Trophoblast cell (in vitro differentiated cells and primary cell): ENCODE measurements at regions not wholly inside any gene's neighbourhood (a gene's known extent, or its start where the extent isn't known, plus 50 kb on each side); places are given as distances from the start of the nearest gene placed in this dataset.
A peak's percentile ranks its signal among the peaks of the same experiment; 100 is the strongest.
"Not testable (repeated sequence)": the region's sequence is repeated elsewhere in the genome, so short reads cannot be mapped to it uniquely, and the experiment has no call there.

Source experiments
- DNase-seq, 2 donors: peaks; one replicate each; pipeline ENCODE4 v3.0.0-alpha.2; 2016
- H2AFZ ChIP-seq: 2 replicates; pipeline ENCODE4 v1.6.1; 2013; ENCODE audit warnings: low read length, moderate library complexity, mild to moderate bottlenecking; ENCODE audit not compliant: insufficient read depth, poor library complexity
- H2AK5ac ChIP-seq: 2 replicates; pipeline ENCODE4 v1.6.1; 2013; ENCODE audit warnings: mild to moderate bottlenecking, low read length
- H2BK120ac ChIP-seq: 2 replicates; pipeline ENCODE4 v1.6.1; 2013; ENCODE audit warnings: low read length, mild to moderate bottlenecking, moderate library complexity; ENCODE audit not compliant: insufficient read depth, poor library complexity
- H2BK12ac ChIP-seq: 2 replicates; pipeline ENCODE4 v1.6.1; 2013; ENCODE audit warnings: mild to moderate bottlenecking, low read length, moderate library complexity
- H2BK5ac ChIP-seq: 2 replicates; pipeline ENCODE4 v1.6.1; 2013; ENCODE audit warnings: low read length, low read depth, moderate library complexity, mild to moderate bottlenecking; ENCODE audit not compliant: poor library complexity
- H3K14ac ChIP-seq: 2 replicates; pipeline ENCODE4 v1.6.1; 2013; ENCODE audit warnings: mild to moderate bottlenecking, low read length
- H3K18ac ChIP-seq: 2 replicates; pipeline ENCODE4 v1.6.1; 2013; ENCODE audit warnings: mild to moderate bottlenecking, low read length
- H3K23ac ChIP-seq: 2 replicates; pipeline ENCODE4 v1.6.1; 2013; ENCODE audit warnings: low read length
- H3K27ac ChIP-seq: 2 replicates; pipeline ENCODE4 v1.5.1; 2013; ENCODE audit warnings: low read depth, mild to moderate bottlenecking, inconsistent platforms, low read length, moderate library complexity
- H3K27me3 ChIP-seq: 2 replicates; pipeline ENCODE4 v1.6.1; 2013; ENCODE audit warnings: inconsistent platforms, mild to moderate bottlenecking, low read length, moderate library complexity; ENCODE audit not compliant: insufficient read depth
- H3K36me3 ChIP-seq, 2 experiments: 1 replicate in 1 of 2; 2 replicates in 1 of 2; pipeline ENCODE4 v1.6.1; 2013; ENCODE audit warnings: low read length in 2 of 2, mild to moderate bottlenecking in 2 of 2, moderate library complexity in 1 of 2; ENCODE audit not compliant: insufficient read depth in 2 of 2, control insufficient read depth in 1 of 2
- H3K4ac ChIP-seq: 2 replicates; pipeline ENCODE4 v1.6.1; 2013; ENCODE audit warnings: low read depth, mild to moderate bottlenecking, low read length, moderate library complexity
- H3K4me1 ChIP-seq, 2 experiments: 1 replicate in 1 of 2; 2 replicates in 1 of 2; pipeline ENCODE4 v1.6.1; 2013; ENCODE audit warnings: low read length in 2 of 2, mild to moderate bottlenecking in 2 of 2, moderate library complexity in 1 of 2; ENCODE audit not compliant: insufficient read depth in 2 of 2, control insufficient read depth in 1 of 2
- H3K4me2 ChIP-seq: 2 replicates; pipeline ENCODE4 v1.6.1; 2013; ENCODE audit warnings: inconsistent platforms, mild to moderate bottlenecking, low read length, moderate library complexity
- H3K4me3 ChIP-seq: 2 replicates; pipeline ENCODE4 v1.5.1; 2013; ENCODE audit warnings: mild to moderate bottlenecking, low read depth, low read length, inconsistent platforms
- H3K79me1 ChIP-seq: one replicate; pipeline ENCODE4 v1.6.1; 2013; ENCODE audit warnings: low read length
- H3K79me2 ChIP-seq: 2 replicates; pipeline ENCODE4 v1.6.1; 2013; ENCODE audit warnings: low read length, mild to moderate bottlenecking; ENCODE audit not compliant: control insufficient read depth, insufficient read depth, poor library complexity
- H3K9ac ChIP-seq: 2 replicates; pipeline ENCODE4 v1.6.1; 2013; ENCODE audit warnings: mild to moderate bottlenecking, low read length
- H3K9me3 ChIP-seq: 2 replicates; pipeline ENCODE4 v1.6.1; 2013; ENCODE audit warnings: low read depth, mild to moderate bottlenecking, control low read depth, inconsistent platforms, low read length; ENCODE audit not compliant: insufficient read depth
- H4K12ac ChIP-seq: 2 replicates; pipeline ENCODE4 v1.6.1; 2013; ENCODE audit warnings: low read depth, mild to moderate bottlenecking, low read length, moderate library complexity
- H4K8ac ChIP-seq: 2 replicates; pipeline ENCODE4 v1.6.1; 2013; ENCODE audit warnings: low read depth, mild to moderate bottlenecking, low read length, moderate library complexity
- H4K91ac ChIP-seq: one replicate; pipeline ENCODE4 v1.6.1; 2013; ENCODE audit warnings: low read depth, mild to moderate bottlenecking, low read length, moderate library complexity
- WGBS: extraction: QIAGEN DNeasy Blood & Tissue Kit; methylation state at CpG from one replicate; pipeline ENCODE4 v1.1.7; 2013; ENCODE audit warnings: missing lambda C conversion rate; ENCODE audit not compliant: insufficient read length, insufficient coverage; ENCODE audit errors: extremely low coverage; 5-methylcytosine and 5-hydroxymethylcytosine counted together

DNA sequence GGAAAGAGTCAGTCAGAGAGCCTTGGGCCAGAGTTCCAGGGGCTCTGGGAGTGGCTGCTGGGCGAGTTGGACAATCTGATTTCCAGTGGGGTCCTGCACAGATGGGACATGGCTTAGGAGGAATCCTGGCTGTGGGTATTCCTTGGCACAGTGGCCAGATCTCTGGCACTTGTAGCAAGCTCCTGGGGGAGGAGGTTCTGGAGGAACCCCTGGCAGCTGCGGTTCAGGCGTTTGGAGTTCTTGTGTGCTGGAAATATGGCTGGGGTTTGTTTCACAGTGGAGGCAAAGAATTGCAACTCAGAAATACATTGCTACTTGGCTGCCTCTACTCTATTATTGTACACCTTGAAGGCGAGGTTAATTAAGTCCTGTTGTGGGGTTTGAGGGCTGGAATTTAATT lies 67.2 kb upstream of the SLC4A7 start:
- not testable (repeated sequence) for H3K27me3 ChIP-seq, H2BK5ac ChIP-seq, H3K9me3 ChIP-seq, H3K4ac ChIP-seq, H2AFZ ChIP-seq, H3K4me1 ChIP-seq, H3K79me1 ChIP-seq, H3K79me2 ChIP-seq, H4K12ac ChIP-seq, H4K8ac ChIP-seq, DNase-seq, H2BK120ac ChIP-seq, H2BK12ac ChIP-seq, H4K91ac ChIP-seq, H2AK5ac ChIP-seq, H3K4me3 ChIP-seq, H3K9ac ChIP-seq, H3K27ac ChIP-seq, H3K18ac ChIP-seq, H3K36me3 ChIP-seq, H3K4me2 ChIP-seq, H3K14ac ChIP-seq, H3K23ac ChIP-seq
- no CpG with 5 or more reads among the region's 4 CpGs for WGBS

DNA sequence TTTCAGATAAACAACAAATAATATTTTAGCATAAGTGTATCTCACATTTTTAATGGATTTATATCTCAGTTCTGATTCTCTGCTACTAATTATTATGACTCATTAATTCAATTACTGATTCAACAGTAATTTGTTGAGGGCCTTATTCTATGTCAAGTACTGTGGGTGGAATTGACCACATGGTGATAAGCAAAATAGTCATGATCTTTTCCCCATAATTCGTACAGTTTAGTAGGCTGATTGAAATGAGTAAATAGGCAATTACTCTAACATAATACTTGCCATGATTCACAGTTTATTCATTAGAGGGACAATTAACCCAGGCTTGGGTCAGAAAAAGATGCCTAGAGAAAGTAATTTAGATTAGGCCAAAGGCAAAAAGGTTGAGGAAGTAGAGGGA lies 60.9 kb upstream of the SLC4A7 start:
- Histone ChIP-seq H2AFZ (no peak overlapping the region), H2BK120ac (no peak overlapping the region), H4K91ac (no peak overlapping the region), H2BK5ac (no peak overlapping the region), H3K18ac (no peak overlapping the region), H3K4me2 (no peak overlapping the region), H3K4me1 (no peaks in the 10 kb centered on the region), H4K8ac (no peak overlapping the region), H3K9me3 (no peaks in the 10 kb centered on the region), H3K27ac (no peak overlapping the region), H3K23ac (no peak overlapping the region), H3K4me3 (no peak overlapping the region), H3K36me3 (no peaks in the 10 kb centered on the region), H3K79me2 (no peaks in the 10 kb centered on the region), H2BK12ac (no peak overlapping the region), H4K12ac (no peak overlapping the region), H2AK5ac (no peak overlapping the region), H3K9ac (no peak overlapping the region), H3K27me3 (no peaks in the 10 kb centered on the region), H3K4ac (no peak overlapping the region), H3K14ac (no peak overlapping the region), H3K79me1 (no peaks in the 10 kb centered on the region)
- DNase-seq, result no peak
- no CpG with 5 or more reads among the region's 1 CpG for WGBS

DNA sequence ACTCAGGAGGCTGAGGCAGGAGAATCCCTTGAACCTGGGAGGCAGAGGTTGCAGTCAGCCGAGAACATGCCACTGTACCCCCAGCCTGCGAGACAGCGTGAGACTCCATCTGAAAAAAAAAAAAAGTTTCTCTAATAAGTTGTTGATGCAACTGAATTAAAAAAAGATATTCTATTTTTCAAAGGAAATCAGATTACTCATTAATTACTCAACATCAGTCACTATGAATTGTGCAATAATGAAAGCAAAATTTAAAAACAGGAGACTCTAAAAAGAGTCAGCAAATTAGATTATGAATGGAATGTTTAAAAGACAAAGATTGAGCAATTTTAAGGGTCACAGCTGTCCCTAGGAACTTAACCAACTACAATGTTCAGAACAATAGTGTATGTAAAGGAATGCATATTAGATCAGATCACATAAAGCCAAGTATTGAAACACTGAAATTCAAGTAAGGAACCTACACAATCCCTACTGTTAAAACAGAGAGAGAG lies 60.2 kb upstream of the SLC4A7 start:
- no peak overlapping the region for H2BK5ac ChIP-seq
- no CpG with 5 or more reads among the region's 3 CpGs for WGBS
- no peaks in the 10 kb centered on the region for H3K27me3 ChIP-seq
- H2BK120ac ChIP-seq, result no peak overlapping the region
- H3K36me3 ChIP-seq, result no peaks in the 10 kb centered on the region
- no peaks in the 10 kb centered on the region for H3K9me3 ChIP-seq
- H4K12ac ChIP-seq, result no peak overlapping the region
- no peak overlapping the region for H3K4me3 ChIP-seq
- no peaks in the 10 kb centered on the region for H3K79me2 ChIP-seq
- H2AFZ ChIP-seq, result no peak overlapping the region
- no peak overlapping the region for H3K23ac ChIP-seq
- no peak overlapping the region for H3K27ac ChIP-seq
- DNase-seq, result peak in 1 of 2 donors; percentile 62
- H3K79me1 ChIP-seq, result no peaks in the 10 kb centered on the region
- no peak overlapping the region for H3K18ac ChIP-seq
- H3K14ac ChIP-seq, result no peak overlapping the region
- H2AK5ac ChIP-seq, result no peak overlapping the region
- no peaks in the 10 kb centered on the region for H3K4me1 ChIP-seq
- H3K4me2 ChIP-seq, result no peak overlapping the region
- H4K8ac ChIP-seq, result no peak overlapping the region
- no peak overlapping the region for H3K9ac ChIP-seq
- H3K4ac ChIP-seq, result no peak overlapping the region
- H2BK12ac ChIP-seq, result no peak overlapping the region
- no peak overlapping the region for H4K91ac ChIP-seq

DNA sequence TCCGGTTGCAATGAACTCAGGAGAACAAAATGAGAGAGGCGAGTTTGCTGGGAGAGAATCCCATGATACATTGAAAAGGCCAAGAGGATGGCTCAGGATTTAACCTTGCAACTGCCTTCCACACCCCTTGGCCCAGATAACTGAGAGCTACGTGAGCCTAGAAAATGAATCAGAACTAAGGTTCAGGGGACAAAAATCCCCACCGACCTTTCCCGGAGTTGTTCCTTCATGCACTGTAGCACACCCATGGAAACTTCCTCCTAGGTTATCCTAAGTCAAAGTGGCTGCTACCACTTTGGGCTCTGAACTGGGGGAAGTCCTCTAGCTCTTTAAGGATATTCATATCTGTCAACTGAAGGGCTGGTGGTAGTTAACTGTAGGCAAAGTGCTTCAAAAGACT lies 58.3 kb upstream of the SLC4A7 start:
- H3K4me3 ChIP-seq, result no peak overlapping the region
- H3K79me2 ChIP-seq, result no peaks in the 10 kb centered on the region
- H3K9me3 ChIP-seq, result no peaks in the 10 kb centered on the region
- H3K18ac ChIP-seq, result no peak overlapping the region
- H4K91ac ChIP-seq, result no peak overlapping the region
- H3K27me3 ChIP-seq, result no peaks in the 10 kb centered on the region
- H3K4me2 ChIP-seq, result no peak overlapping the region
- no peaks in the 10 kb centered on the region for H3K36me3 ChIP-seq
- no peaks in the 10 kb centered on the region for H3K4me1 ChIP-seq
- no peak overlapping the region for H4K12ac ChIP-seq
- no peak overlapping the region for H3K9ac ChIP-seq
- no peak overlapping the region for H2BK5ac ChIP-seq
- no peak overlapping the region for H3K23ac ChIP-seq
- H3K79me1 ChIP-seq, result no peaks in the 10 kb centered on the region
- H4K8ac ChIP-seq, result no peak overlapping the region
- no peak overlapping the region for H2AK5ac ChIP-seq
- no peak overlapping the region for H2BK120ac ChIP-seq
- H3K14ac ChIP-seq, result no peak overlapping the region
- H2AFZ ChIP-seq, result no peak overlapping the region
- no peak for DNase-seq
- no peak overlapping the region for H3K4ac ChIP-seq
- no CpG with 5 or more reads among the region's 5 CpGs for WGBS
- H3K27ac ChIP-seq, result no peak overlapping the region
- no peak overlapping the region for H2BK12ac ChIP-seq
